HEK293 (cell line): ENCODE measurements at regions not wholly inside any gene's neighbourhood (a gene's known extent, or its start where the extent isn't known, plus 50 kb on each side); places are given as distances from the start of the nearest gene placed in this dataset.

Experiments
- BCL11B ChIP-seq: fragments of 450-650 bp; formaldehyde crosslinking; IDR thresholded peaks from 2 replicates; pipeline ENCODE4 v1.5.1; 2016; ENCODE audit warnings: low read depth, missing biosample characterization, missing genetic modification characterization
- GLIS1 ChIP-seq: fragments of 450-650 bp; formaldehyde crosslinking; IDR thresholded peaks from 2 replicates; pipeline ENCODE4 v1.5.1; 2016; ENCODE audit warnings: missing biosample characterization, missing genetic modification characterization
- OSR2 ChIP-seq: fragments of 450-650 bp; formaldehyde crosslinking; IDR thresholded peaks from 2 replicates; pipeline ENCODE4 v1.5.1; 2016; ENCODE audit warnings: missing biosample characterization, missing genetic modification characterization
- WT1 ChIP-seq: fragments of 450-650 bp; formaldehyde crosslinking; IDR thresholded peaks from 2 replicates; pipeline ENCODE4 v1.5.1; 2016; ENCODE audit warnings: missing biosample characterization, missing genetic modification characterization
- ZBTB20 ChIP-seq: fragments of 450-650 bp; formaldehyde crosslinking; IDR thresholded peaks from 2 replicates; pipeline ENCODE4 v1.5.1; 2016; ENCODE audit warnings: missing biosample characterization, missing genetic modification characterization
- ZEB2 ChIP-seq: fragments of 450-650 bp; formaldehyde crosslinking; IDR thresholded peaks from 2 replicates; pipeline ENCODE4 v1.5.1; 2016; ENCODE audit warnings: missing biosample characterization, missing genetic modification characterization
- ZNF223 ChIP-seq: fragments of 450-650 bp; formaldehyde crosslinking; IDR thresholded peaks from 2 replicates; pipeline ENCODE4 v1.5.1; 2016; ENCODE audit warnings: missing biosample characterization, missing genetic modification characterization
- ZNF37A ChIP-seq: fragments of 450-650 bp; IDR thresholded peaks from 2 replicates; pipeline ENCODE4 v1.5.1; 2018; ENCODE audit warnings: missing biosample characterization, missing genetic modification characterization
- ZNF398 ChIP-seq: fragments of 450-650 bp; formaldehyde crosslinking; IDR thresholded peaks from 2 replicates; pipeline ENCODE4 v1.5.1; 2017; ENCODE audit warnings: missing biosample characterization, missing genetic modification characterization
- ZNF449 ChIP-seq: fragments of 450-650 bp; formaldehyde crosslinking; IDR thresholded peaks from 2 replicates; pipeline ENCODE4 v1.5.1; 2017; ENCODE audit warnings: missing biosample characterization, mild to moderate bottlenecking, missing genetic modification characterization, moderate library complexity
- ZNF513 ChIP-seq: fragments of 450-650 bp; IDR thresholded peaks from 2 replicates; pipeline ENCODE4 v1.5.1; 2018; ENCODE audit warnings: missing biosample characterization, missing genetic modification characterization
- ZNF596 ChIP-seq: fragments of 450-650 bp; IDR thresholded peaks from 2 replicates; pipeline ENCODE4 v1.5.0; 2018; ENCODE audit warnings: missing biosample characterization, mild to moderate bottlenecking, missing genetic modification characterization, moderate library complexity
- ZNF692 ChIP-seq: fragments of 450-650 bp; formaldehyde crosslinking; IDR thresholded peaks from 2 replicates; pipeline ENCODE4 v1.5.1; 2016; ENCODE audit warnings: missing biosample characterization, missing genetic modification characterization
- TF ChIP-seq, protein P1 (sequence below): fragments of 450-650 bp; formaldehyde crosslinking; IDR thresholded peaks from 2 replicates; pipeline ENCODE4 v1.5.1; 2016; ENCODE audit warnings: missing biosample characterization, missing genetic modification characterization
- TF ChIP-seq, protein P2 (sequence below): fragments of 450-650 bp; formaldehyde crosslinking; conservative IDR thresholded peaks from 2 replicates; pipeline ENCODE4 v1.5.1; 2016; ENCODE audit warnings: low read depth, missing biosample characterization, missing genetic modification characterization

DNA sequence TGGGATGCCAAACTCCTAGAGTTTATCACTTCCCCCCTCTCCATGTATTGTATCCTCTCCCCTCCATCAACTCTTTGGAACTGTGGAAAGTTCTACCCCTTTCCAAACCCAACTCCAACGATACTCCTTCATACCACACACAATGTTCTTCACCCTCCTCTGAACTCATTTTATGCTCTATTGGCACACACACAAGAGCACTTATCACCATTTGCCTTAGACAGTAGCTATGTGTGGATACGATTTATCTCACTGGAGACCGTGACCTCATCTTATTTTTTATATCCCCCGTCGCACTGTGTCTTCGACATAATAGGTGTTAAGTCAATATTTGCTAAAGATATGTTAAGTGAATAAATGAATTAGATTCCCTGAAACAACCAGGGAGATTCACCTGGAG lies 316.5 kb upstream of the PROK2 start (continued):
- TF ChIP-seq ZBTB20 (tag by site-specific recombination) = no peak
- TF ChIP-seq BCL11B (tag by site-specific recombination) = no peak
- TF ChIP-seq OSR2 (tag by site-specific recombination) = peak; percentile 78
- TF ChIP-seq, protein P1, sequence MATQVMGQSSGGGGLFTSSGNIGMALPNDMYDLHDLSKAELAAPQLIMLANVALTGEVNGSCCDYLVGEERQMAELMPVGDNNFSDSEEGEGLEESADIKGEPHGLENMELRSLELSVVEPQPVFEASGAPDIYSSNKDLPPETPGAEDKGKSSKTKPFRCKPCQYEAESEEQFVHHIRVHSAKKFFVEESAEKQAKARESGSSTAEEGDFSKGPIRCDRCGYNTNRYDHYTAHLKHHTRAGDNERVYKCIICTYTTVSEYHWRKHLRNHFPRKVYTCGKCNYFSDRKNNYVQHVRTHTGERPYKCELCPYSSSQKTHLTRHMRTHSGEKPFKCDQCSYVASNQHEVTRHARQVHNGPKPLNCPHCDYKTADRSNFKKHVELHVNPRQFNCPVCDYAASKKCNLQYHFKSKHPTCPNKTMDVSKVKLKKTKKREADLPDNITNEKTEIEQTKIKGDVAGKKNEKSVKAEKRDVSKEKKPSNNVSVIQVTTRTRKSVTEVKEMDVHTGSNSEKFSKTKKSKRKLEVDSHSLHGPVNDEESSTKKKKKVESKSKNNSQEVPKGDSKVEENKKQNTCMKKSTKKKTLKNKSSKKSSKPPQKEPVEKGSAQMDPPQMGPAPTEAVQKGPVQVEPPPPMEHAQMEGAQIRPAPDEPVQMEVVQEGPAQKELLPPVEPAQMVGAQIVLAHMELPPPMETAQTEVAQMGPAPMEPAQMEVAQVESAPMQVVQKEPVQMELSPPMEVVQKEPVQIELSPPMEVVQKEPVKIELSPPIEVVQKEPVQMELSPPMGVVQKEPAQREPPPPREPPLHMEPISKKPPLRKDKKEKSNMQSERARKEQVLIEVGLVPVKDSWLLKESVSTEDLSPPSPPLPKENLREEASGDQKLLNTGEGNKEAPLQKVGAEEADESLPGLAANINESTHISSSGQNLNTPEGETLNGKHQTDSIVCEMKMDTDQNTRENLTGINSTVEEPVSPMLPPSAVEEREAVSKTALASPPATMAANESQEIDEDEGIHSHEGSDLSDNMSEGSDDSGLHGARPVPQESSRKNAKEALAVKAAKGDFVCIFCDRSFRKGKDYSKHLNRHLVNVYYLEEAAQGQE (tag by site-specific recombination) = no peak
- TF ChIP-seq ZNF596 (tag by site-specific recombination) = no peak
- TF ChIP-seq, protein P2, sequence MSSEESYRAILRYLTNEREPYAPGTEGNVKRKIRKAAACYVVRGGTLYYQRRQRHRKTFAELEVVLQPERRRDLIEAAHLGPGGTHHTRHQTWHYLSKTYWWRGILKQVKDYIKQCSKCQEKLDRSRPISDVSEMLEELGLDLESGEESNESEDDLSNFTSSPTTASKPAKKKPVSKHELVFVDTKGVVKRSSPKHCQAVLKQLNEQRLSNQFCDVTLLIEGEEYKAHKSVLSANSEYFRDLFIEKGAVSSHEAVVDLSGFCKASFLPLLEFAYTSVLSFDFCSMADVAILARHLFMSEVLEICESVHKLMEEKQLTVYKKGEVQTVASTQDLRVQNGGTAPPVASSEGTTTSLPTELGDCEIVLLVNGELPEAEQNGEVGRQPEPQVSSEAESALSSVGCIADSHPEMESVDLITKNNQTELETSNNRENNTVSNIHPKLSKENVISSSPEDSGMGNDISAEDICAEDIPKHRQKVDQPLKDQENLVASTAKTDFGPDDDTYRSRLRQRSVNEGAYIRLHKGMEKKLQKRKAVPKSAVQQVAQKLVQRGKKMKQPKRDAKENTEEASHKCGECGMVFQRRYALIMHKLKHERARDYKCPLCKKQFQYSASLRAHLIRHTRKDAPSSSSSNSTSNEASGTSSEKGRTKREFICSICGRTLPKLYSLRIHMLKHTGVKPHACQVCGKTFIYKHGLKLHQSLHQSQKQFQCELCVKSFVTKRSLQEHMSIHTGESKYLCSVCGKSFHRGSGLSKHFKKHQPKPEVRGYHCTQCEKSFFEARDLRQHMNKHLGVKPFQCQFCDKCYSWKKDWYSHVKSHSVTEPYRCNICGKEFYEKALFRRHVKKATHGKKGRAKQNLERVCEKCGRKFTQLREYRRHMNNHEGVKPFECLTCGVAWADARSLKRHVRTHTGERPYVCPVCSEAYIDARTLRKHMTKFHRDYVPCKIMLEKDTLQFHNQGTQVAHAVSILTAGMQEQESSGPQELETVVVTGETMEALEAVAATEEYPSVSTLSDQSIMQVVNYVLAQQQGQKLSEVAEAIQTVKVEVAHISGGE (tag by site-specific recombination) = no peak
- no peak for TF ChIP-seq ZNF513 (tag by site-specific recombination)
- TF ChIP-seq ZNF692 (tag by site-specific recombination) = 0 out of 2 replicates have a peak, but pooled peaks have one; percentile 25
- no peak for TF ChIP-seq WT1 (tag by site-specific recombination)
- TF ChIP-seq ZNF37A (tag by site-specific recombination) = no peak
- TF ChIP-seq ZNF449 (tag by site-specific recombination) = no peak
- peak; percentile 57; the same call in 1 of the 2 replicates for TF ChIP-seq ZNF398 (tag by site-specific recombination)
- TF ChIP-seq ZEB2 (tag by site-specific recombination) = no peak
- peak; percentile 91 for TF ChIP-seq GLIS1 (tag by site-specific recombination)
- no peak for TF ChIP-seq ZNF223 (tag by site-specific recombination)
